Activated CD4-positive, alpha-beta T cell treated with anti-CD3 and anti-CD28 coated beads for 24 hours (primary cell): ENCODE measurements at regions not wholly inside any gene's neighbourhood (a gene's known extent, or its start where the extent isn't known, plus 50 kb on each side); places are given as distances from the start of the nearest gene placed in this dataset.
"Not testable (repeated sequence)": the region's sequence is repeated elsewhere in the genome, so short reads cannot be mapped to it uniquely, and the experiment has no call there.

Experiments
- DNase-seq, 2 donors: peaks; one replicate each; pipeline ENCODE4 v3.0.0-alpha.2; 2020; ENCODE audit warnings: low read depth in 2 of 2

GRCh38 chr1:173300061-173301044, 93.2 kb upstream of the TNFSF4 start:
- DNase-seq, result no peak

- no peak for DNase-seq
These were observed 94.4 kb upstream of the TNFSF4 start for GRCh38 chr1:173301507-173301906.

- DNase-seq, result no peak
These were observed 95.2 kb upstream of the TNFSF4 start for GRCh38 chr1:173302366-173302765.

GRCh38 chr1:173302890-173303829, 96.0 kb upstream of the TNFSF4 start:
- DNase-seq, result no peak

GRCh38 chr1:173303984-173304383, 96.9 kb upstream of the TNFSF4 start:
- DNase-seq, result no peak

GRCh38 chr1:173304529-173305227, 97.5 kb upstream of the TNFSF4 start:
- no peak for DNase-seq

- no peak for DNase-seq
These were observed 100.7 kb upstream of the TNFSF4 start for GRCh38 chr1:173307845-173308244.

- DNase-seq, result no peak
These were observed 107.5 kb upstream of the TNFSF4 start for GRCh38 chr1:173314656-173315055.

- no peak for DNase-seq
These were observed 108.2 kb upstream of the TNFSF4 start for GRCh38 chr1:173315296-173315695.

- DNase-seq, result no peak
These were observed 111.7 kb upstream of the TNFSF4 start for GRCh38 chr1:173318788-173319187.

GRCh38 chr1:173324352-173324751, 117.2 kb upstream of the TNFSF4 start:
- DNase-seq, result not testable (repeated sequence)

GRCh38 chr1:173327987-173328386, 120.9 kb upstream of the TNFSF4 start:
- not testable (repeated sequence) for DNase-seq

GRCh38 chr1:173328961-173329360, 121.8 kb upstream of the TNFSF4 start:
- DNase-seq, result no peak

GRCh38 chr1:173329726-173330125, 122.6 kb upstream of the TNFSF4 start:
- DNase-seq, result no peak

- DNase-seq, result no peak
These were observed 123.2 kb upstream of the TNFSF4 start for GRCh38 chr1:173330149-173330951.

- not testable (repeated sequence) for DNase-seq
These were observed 123.9 kb upstream of the TNFSF4 start for GRCh38 chr1:173330952-173331548.

- no peak for DNase-seq
These were observed 124.9 kb upstream of the TNFSF4 start for GRCh38 chr1:173332026-173332425.

GRCh38 chr1:173333581-173333980, 126.5 kb upstream of the TNFSF4 start:
- no peak for DNase-seq

- no peak for DNase-seq
These were observed 130.0 kb upstream of the TNFSF4 start for GRCh38 chr1:173337126-173337525.

GRCh38 chr1:173341307-173341706, 134.2 kb upstream of the TNFSF4 start:
- no peak for DNase-seq
